Putamen (tissue), 1 donor: ENCODE measurements at regions not wholly inside any gene's neighbourhood (a gene's known extent, or its start where the extent isn't known, plus 50 kb on each side); places are given as distances from the start of the nearest gene placed in this dataset.
"Not testable (repeated sequence)": the region's sequence is repeated elsewhere in the genome, so short reads cannot be mapped to it uniquely, and the experiment has no call there.

Experiments
- DNase-seq: peaks from one replicate; pipeline ENCODE4 v3.0.0-alpha.2; 2016; ENCODE audit warnings: low spot score

DNA sequence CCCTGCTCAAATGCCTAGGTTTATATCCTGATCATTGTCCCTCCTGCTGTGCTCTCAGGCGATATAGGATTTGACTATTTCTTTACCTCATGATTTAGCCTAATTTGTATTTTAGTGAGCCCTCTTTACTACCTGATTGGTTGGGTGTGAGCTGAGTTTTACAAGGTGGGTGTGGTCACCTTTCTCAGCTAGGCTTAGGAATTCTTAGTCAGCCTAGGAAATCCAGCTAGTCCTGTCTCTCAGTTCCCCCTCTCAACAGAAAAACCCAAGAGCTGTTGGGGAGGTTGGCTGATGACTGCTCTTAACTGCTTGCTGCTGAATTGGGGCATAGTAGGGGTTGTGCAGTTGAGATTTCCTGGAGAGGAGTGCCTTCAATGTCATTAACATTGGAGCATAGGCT lies 100.5 kb upstream of the AADAT start:
- DNase-seq, result no peak

DNA sequence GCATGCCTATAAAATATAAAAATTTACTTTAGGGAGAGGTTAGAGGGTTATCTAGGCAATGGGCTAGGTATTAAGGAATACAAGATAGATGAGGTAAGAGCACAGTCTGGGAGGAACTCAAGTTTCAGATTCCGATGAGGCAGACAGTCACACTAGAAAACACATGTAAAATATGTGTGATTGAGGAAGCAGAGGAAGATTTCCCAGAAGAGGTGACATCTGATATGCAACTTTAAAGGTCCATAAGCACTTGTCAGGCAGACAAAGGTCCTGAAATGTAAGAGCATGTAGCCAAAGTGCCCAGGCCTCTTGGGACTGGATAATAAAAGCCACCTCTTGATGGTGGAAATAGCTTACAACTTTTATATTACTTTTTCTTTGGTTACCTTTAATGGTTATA lies 81.1 kb upstream of the AADAT start:
- DNase-seq, result no peak

DNA sequence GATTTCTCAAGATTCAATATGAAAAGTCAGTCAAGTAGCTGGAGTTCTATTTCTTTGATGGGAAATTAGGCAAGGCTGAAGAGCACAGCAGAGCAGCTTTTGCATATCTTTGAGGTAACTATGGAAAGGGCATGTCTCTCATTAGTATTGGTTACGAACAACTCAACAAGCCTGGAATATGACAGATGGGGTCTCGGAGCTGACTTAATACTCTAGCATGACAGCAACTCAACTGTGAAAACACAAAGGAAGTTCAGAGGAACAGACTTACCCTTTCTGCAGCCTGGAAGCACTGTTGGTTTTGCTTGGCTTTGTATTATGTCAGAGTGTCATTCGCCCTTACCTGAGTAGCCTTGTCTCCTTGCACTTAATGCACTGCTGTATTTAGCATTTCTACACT lies 79.9 kb upstream of the AADAT start:
- no peak for DNase-seq

DNA sequence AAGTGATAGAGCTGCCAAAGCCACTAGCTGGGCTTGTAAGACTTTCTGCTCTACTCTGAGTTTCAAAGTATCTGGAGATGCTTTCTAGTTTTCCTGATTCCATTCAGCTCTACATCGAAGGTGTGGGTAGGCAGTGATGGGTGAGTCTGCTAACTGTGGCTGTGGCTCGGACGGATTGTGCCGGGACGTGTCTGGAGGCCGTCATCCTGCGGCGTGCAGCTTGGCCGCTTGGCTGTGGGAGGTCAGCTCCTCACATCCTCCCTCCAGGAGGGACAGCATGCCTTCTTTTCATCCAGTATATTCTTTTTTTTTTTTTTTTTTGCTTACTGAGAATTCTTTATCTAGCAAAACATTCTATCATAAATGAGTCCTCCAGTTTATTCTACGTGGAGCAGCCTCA lies 77.9 kb upstream of the AADAT start:
- no peak for DNase-seq

DNA sequence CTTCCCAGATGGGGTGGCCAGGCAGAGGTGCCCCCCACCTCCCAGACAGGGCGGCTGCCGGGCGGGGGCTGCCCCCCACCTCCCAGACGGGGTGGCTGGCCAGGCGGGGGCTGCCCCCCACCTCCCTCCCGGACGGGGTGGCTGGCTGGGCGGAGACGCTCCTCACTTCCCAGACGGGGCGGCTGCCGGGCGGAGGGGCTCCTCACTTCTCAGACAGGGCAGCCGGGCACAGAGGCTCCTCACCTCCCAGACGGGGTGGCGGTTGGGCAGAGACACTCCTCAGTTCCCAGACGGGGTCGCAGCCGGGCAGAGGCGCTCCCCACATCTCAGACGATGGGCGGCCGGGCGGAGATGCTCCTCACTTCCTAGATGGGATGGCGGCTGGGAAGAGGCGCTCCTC lies 76.4 kb upstream of the AADAT start:
- DNase-seq, result not testable (repeated sequence)

DNA sequence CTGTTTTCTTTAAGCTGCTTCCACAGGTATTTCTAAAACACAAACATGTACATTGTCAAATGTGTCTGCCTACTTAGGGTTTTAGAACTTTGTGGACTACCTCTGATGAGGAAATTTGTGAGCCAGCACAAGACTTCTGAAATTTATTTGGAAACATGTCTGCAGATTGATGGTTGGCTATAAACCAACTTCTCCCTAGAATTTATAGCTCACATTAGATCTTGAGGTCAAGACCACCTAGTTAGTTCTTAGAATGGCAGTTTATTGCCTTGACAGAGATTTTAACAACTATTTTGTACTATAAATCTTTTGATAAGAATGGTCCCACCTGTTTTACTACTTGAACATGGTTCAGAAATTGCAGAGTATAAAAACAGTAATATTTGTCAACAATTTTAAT lies 72.7 kb upstream of the AADAT start:
- DNase-seq, result no peak

DNA sequence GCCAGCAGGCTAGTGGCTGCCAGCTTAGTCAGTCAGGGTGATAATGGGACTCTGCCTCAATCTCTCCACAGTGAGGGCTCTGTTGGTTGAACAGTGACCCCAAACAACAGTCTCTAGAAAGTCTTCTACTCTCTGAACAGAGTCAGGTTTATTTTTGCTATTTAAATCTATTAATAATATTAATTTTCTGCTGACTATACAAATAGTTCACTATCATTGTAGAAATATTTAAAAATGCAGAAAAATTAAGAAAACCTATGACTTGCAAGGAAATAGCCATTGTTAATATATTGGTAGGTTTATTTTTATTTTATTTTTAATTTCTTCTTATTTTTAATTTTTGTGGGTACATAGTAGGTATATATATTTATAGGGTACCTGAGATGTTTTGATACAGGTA lies 67.9 kb upstream of the AADAT start:
- no peak for DNase-seq

DNA sequence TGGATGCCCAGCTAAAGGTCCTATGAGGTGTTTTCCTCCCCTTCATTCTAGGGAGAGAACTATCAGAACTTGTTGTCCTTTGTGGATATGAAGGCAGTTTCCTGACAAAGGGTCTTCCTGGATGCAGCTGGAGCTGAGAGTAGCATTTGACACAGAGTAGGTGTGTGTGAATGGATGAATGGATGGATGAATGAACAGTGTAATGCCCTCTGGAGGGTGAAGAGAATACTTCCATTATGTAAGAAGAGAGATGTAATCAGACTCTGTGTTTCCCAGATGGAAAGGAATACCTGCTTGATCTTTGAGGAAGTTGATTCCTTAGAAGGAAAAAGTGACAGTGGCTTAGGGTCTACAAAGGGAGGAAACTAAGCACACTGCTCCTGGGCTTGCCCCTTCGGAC lies 55.4 kb upstream of the AADAT start:
- DNase-seq, result no peak

DNA sequence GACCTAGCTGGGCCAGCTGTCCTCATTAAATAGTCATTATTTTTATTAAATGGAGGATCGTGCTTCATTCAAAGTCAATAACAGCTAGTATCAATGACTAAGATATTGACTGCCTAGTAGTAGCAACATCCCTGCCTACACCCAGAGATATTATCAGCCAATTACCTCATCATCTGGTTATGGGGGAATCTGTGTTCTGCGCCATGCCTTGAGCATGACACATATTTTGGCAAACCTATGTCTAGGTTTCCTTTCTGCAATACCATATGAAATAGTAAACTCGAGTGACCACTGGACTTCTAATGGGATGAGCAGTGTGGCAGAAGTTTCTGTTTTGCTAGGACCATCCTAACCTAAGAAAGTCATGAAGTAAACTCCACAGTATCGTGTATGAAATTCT lies 50.0 kb upstream of the AADAT start:
- no peak for DNase-seq
